ENCODE measurements at regions not wholly inside any gene's neighbourhood (a gene's known extent, or its start where the extent isn't known, plus 50 kb on each side); places are given as distances from the start of the nearest gene placed in this dataset.

DNA sequence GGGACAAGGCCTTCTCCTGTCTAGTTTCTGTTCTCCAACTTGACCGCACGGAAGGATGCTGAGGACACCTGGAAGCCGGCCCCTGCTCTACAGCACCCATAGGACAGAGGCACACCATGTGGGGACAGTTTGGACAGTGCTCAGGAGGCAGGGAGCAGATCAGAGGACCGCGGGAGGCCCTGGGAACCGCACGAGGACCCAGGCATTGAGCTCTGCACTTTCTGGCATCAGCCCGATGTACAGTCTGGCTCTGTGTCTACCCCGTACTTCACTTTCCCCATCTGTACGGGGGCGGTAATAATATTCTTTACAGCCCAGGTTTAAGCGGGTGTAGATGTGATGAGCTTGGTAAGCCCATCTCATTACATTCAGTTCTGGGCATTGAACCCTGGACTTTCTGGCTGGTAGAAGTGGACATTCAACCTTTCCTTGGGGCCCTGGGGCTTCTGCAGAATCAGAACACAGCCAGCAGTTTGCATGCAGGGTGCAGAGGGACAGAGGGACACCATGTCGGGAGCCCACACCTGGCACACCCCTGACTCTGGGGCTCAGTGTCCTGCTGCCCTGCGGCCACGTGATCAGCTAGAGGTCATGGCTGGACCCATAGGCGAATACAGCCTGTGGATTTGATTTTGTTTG is 258.7 kb downstream of the SEC14L1 start:
- DNase-seq, result no peak

- no peak for DNase-seq
Measured at GRCh38 chr17:77400445-77400870, 259.7 kb downstream of the SEC14L1 start.

- no peak for DNase-seq
Measured at GRCh38 chr17:77402159-77402731, 261.5 kb downstream of the SEC14L1 start.

DNA sequence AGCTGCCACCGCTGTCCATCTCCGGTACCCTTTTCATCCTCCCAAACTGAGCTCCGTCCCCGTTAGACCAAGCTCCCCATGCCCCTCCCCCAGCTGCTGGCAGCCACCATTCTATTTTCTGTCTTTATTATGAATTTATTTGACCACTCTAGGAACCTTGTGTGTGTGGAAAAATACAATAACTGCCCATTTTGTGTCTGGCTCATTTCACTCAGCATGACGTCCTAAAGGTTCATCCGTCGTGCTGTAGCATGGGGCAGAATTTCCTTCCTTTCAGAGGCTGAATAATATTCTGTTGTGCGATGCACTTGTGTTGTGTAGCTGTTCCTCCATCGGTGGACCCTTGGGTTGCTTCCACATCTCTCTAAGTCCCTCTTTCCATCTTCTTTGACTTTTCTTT is 263.1 kb downstream of the SEC14L1 start:
- no peak for DNase-seq

- no peak for DNase-seq
Measured at GRCh38 chr17:77404812-77405581, 264.2 kb downstream of the SEC14L1 start.

GRCh38 chr17:77405867-77406732 is 265.3 kb downstream of the SEC14L1 start:
- no peak for DNase-seq

DNA sequence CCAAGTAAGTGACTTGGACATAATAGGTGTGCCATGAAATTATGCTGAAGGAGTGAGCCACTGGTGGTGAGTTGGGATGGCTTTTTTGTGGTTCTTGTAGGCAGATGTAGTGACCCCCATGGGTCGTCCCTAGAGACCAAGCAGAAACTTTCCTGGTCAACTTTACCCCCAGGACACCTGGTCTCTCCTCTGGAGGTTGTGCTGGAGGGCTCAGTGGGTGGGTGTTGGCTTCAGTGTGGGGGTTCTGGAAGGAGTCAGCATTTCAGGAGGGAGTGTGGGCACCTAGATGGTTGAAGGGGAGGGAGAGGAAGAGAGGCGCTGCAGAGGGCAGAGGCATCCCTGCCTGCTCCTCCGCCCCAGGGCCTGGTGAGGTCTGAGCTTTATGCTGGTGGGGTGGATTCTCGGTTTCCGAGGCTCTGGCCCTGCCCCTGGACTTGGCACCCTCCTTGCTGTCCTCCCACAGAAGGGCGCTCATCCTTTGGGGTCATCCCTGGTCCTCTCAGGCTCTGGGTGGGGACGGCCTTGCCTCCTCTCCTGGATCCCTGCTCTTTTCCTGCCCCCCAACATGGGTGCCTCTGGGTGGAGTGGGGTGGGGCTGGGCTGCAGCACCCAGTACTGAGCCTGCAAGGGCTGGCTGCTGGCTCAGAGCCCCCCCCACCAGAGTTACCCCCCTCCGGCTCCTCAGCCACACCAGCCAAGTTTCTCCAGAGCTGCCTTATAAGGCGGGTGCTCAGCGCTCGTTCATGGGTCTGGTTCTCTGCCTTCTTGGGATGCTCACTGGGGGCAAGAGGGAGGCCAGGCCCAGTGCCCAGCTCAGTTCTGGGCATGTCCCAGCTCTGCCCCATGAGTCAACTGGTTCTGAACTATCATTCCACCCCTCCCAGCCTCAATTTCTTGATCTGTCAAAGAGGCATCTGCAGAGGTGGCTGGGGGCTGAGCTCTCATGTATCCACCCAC is 266.8 kb downstream of the SEC14L1 start:
- DNase-seq, result no peak

- no peak for DNase-seq
Measured at GRCh38 chr17:77408284-77408683, 267.5 kb downstream of the SEC14L1 start.

DNA sequence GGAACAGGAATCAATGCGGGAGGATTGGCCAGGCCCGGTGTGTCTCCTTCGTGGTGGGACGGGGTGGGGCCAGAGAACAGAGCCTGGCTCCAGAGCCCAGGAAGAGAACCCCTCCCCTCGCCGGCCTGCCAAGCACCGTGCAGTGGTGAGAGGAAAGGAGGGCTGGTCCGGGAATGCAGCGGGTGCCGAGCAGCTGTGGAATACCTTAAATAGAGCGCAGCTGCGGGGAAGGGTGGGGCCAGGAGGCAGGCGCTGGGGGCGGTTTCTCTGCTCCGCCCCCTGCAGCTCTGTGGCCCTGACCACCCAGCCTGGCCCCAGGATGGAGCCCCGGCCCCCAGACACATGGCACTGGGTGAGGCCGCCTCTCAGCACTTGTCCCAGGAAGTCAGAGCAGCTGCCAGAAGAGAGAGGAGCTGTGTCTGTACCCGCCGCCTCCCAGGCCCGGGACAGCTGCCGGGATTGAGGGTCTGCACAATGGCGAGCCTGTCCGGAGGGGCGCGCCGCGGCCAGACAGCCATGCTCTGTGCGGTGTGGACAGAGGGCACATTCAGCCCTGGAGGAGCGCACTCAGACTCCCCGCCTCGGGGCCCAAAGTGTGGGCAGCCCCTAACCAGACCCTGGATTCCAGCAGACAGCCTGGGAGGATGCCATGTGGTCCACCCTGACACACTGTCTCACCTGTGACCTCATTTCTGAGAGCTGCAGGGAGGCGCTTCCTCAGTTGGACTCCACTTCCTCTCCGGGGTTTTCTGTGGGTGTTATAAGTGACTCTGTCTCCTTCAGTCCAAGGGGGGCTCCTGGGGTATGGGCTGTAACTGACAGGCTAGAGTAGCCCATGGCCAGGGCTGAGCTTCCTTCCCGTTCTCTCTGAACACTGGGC is 268.8 kb downstream of the SEC14L1 start:
- no peak for DNase-seq

DNA sequence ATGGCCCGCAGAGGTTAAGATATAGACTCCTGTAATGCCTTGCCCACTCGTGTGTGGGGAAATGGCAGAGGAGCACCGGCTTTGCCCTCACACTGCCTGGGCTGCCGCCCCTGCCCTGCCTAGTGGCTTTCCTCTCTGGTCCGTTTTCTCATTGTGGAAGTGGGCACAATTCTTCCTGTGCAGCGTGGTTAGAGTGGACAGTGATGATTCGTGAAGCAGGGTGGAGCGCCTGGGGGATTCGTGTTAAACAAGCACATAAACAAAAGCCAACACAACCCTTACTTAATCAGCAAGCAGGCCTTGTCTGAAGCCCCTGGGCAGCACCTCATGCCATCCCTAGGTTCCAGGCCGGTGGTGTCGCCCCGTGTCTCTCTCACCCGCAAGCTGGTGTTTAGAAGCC is 269.7 kb downstream of the SEC14L1 start:
- no peak for DNase-seq

DNA sequence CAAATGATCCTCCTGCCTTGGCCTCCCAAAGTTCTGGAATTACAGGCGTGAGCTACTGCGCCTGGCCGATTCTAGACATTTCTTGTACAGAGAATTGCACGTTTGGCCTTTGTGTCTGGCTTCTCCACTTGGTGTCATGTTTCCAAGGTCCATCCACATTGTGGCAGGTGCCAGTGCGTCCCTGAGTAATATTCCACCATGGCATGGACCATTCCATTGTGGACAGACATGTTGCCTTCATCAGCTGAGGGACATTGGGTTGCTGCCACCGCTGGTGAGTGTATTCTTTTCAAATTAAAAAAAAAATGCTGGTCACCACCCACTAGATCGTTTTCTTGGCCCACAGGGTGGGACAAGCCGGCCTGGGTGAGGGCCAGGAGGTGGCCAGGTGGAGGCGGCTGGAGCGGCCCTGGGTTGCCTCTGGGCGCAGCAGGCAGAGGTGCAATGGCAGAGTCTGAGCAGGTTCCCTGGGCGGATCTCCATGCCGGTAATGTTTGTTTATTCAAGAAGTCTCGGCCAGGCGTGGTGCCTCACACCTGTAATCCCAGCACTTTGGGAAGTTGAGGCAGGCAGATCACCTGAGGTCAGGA is 274.1 kb downstream of the SEC14L1 start:
- no peak for DNase-seq

DNA sequence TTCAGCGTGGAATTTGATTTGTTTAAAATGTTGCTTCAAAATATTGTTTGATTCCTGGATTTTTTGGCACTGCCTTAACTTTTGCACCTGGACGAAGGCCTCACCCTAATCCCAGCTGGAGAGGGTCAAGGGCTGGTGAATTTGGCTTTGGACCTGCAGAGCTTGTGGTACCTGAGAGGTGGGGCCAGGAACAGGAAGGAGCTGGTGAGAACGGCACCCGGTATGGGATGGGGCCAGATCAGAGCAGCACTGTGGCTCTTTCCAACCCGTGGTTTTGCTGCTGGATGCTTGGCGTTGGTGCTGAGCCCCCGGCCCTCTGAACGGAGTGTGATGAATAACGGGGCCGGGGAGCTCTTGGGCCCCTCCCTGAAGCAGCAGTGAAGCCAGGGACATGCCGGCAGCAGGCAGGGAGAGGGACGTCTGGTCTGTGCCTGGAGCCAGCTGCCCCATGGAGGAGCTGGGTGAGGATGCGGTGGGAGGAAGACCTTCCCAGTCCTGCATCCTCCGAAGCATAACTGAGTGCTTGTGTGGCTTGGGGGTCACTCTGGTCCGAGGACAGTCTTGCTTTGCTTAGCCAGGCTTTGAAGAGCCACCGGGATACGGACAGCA is 275.4 kb downstream of the SEC14L1 start:
- no peak for DNase-seq

DNA sequence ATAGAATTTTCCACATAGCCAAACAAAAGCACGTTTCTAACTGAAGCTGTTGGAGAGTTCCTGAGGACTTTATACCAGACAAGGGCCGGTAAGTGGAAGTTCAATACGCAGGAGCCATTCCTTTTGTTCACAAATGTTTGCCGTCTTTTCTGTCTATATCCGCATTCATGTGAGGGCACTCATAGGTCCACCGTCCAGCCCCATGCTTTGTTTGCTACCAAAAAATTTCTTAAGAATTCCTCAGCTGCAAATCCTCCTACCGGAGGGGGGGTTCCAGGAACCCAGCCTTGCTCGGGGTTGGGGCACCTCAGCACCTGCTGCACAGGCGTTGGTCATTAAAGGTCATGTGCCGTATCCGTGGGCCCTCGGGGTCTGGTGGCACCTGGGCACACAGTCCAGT is 276.8 kb downstream of the SEC14L1 start:
- no peak for DNase-seq

- no peak for DNase-seq
Measured at GRCh38 chr17:77418609-77419008, 277.8 kb downstream of the SEC14L1 start.

- no peak for DNase-seq
Measured at GRCh38 chr17:77419095-77419494, 278.3 kb downstream of the SEC14L1 start.

DNA sequence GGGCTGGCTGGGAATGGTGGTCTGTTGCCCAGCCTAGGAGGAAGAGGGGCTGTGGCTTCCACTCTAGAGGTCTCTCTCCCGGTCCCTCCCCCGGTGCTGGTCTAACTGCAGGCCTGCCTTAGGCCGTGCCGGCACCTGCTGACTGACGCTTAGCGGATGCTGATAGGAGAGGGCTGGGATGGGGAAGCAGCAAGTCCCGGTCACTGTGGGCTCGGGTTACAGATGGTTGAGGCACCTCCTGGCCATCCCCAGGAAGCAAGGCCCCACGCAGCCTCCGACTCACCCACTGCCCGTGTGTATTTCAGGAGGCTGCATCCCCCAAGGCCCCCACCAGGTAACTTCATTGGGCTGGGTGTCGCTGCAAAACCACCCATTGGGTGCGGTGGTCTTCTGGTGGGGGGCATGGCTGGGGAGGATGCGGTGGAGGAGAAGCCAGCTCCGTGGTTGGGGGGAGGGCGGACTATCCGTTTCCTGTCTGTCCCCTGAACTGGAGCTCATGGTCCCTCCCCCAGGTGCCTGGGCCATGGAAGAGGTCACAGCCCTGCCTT is 278.9 kb downstream of the SEC14L1 start:
- DNase-seq, result peak; percentile 32 to 35

- DNase-seq, result no peak
Measured at GRCh38 chr17:77420095-77420803, 279.5 kb downstream of the SEC14L1 start.

DNA sequence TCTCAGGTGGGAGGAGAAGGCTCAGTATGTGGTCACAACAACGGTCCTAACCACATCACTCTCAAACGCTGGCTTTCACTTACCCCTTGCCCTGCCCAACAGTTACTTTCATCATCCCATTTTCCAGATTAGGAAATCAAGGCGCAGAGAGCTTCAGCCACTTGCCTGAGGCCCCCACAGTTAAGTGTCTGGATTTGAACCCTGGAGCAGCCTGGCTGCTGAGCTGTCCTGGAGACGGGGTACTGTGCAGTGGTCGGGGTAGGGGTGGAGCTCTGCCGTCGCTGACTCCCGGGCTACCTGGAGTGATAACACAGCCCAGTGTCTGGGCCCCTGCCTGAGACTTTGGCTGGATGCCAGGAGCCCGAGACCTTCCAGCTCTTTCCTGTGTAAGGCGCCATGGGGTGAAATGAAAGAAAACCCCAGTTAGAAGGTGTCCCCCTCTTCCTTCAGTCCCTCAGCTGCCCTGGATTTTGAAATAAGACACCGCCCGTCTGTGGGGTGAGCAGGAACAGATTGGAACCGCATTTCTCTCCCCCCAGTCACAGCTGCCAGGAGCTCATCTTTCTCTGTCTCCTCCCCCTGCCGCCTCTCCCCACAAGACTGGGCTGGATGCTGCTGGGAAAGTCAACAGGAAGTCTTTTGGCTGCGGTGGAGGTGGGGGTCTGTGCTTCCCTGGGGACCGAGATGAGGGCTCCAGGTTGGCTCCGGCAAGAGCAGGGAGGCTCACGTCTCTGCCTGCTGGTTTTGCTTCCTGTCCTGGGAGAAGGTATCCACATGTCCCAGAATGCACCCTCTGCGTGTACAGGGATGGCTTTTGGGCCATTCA is 280.2 kb downstream of the SEC14L1 start:
- peak; percentile 60 for DNase-seq
